ENCODE measurements at regions not wholly inside any gene's neighbourhood (a gene's known extent, or its start where the extent isn't known, plus 50 kb on each side); places are given as distances from the start of the nearest gene placed in this dataset.
"Not testable (repeated sequence)": the region's sequence is repeated elsewhere in the genome, so short reads cannot be mapped to it uniquely, and the experiment has no call there.

- ATAC-seq (ENCODE audit: low read depth in 2 of 2) = no peak
Measured at GRCh38 chr18:66048406-66048805, 297.6 kb downstream of the CDH7 start.

DNA sequence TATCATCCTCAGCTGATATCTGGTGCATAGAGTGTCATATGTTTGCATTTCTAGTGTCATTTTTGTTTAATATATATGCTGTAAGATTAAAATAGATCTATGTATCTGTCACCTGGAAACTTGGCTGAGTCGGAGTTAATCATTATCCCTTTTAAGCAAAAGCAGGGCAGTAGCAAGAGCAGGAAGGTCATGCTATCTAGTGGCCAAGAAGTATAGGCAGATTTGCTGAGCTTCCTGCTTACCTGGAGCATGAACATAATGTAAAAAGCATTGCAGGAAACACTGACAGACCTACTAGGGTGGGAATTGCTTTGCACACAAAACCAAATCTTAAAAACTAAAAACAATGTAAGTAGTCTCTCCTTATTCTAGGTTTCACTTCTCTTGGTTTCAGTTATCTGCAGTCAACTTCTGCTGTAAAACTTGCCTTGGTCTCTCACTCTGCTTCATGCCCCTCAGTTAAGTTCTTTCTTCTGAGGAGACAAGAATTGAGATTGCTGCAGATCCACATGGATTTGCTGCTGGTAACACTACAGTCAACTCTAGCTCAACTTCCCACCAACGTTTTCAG, 295.3 kb downstream of the CDH7 start:
- no peak overlapping the region for H3K27ac Mint-ChIP-seq

More at GRCh38 chr18:66048406-66048805, 297.6 kb downstream of the CDH7 start:
- Mint-ChIP-seq H3K4me1 (no peaks in the 10 kb centered on the region), H3K27ac (no peak overlapping the region), H3K4me3 (no peak overlapping the region), H3K27me3 (no peaks in the 10 kb centered on the region), H3K36me3 (no peaks in the 10 kb centered on the region), H3K9me3 (peaks cover 0 to 16% (median 4%) of the 10 kb centered on the region in 7 donors)
- Histone ChIP-seq H3K27ac (ENCODE audit: insufficient read depth, low read length, poor library complexity, severe bottlenecking) (no peak overlapping the region), H3K27me3 (ENCODE audit: control insufficient read depth, insufficient read depth, low read length) (no peaks in the 10 kb centered on the region), H3K4me3 (ENCODE audit: low read depth, low read length) (no peak overlapping the region), H3K4me1 (ENCODE audit: control insufficient read depth, insufficient read depth, low read length, poor library complexity, severe bottlenecking) (no peaks in the 10 kb centered on the region), H3K9me3 (ENCODE audit: control insufficient read depth in 2 of 2, low read length in 2 of 2) (peaks cover 2 to 7% of the 10 kb centered on the region in 2 experiments), H3K36me3 (ENCODE audit: control insufficient read depth, insufficient read depth, low read length) (no peaks in the 10 kb centered on the region)
- no peak for DNase-seq

GRCh38 chr18:66043009-66043408, 292.2 kb downstream of the CDH7 start:
- H3K4me1 ChIP-seq (ENCODE audit: control insufficient read depth, insufficient read depth, low read length, poor library complexity, severe bottlenecking) = no peaks in the 10 kb centered on the region
- H3K27ac ChIP-seq (ENCODE audit: insufficient read depth, low read length, poor library complexity, severe bottlenecking) = no peak overlapping the region
- Mint-ChIP-seq H3K27me3 (no peaks in the 10 kb centered on the region), H3K27ac (no peak overlapping the region), H3K36me3 (no peaks in the 10 kb centered on the region), H3K9me3 (peaks cover 0 to 12% (median 3%) of the 10 kb centered on the region in 7 donors), H3K4me1 (no peaks in the 10 kb centered on the region), H3K4me3 (no peak overlapping the region)
- H3K36me3 ChIP-seq (ENCODE audit: control insufficient read depth, insufficient read depth, low read length) = no peaks in the 10 kb centered on the region
- H3K27me3 ChIP-seq (ENCODE audit: control insufficient read depth, insufficient read depth, low read length) = no peaks in the 10 kb centered on the region
- no peak for ATAC-seq (ENCODE audit: low read depth in 2 of 2)
- DNase-seq = no peak
- H3K4me3 ChIP-seq (ENCODE audit: low read depth, low read length) = no peak overlapping the region
- peaks cover 2 to 7% of the 10 kb centered on the region in 2 experiments for H3K9me3 ChIP-seq (ENCODE audit: control insufficient read depth in 2 of 2, low read length in 2 of 2)

More for the DNA sequence above, 295.3 kb downstream of the CDH7 start:
- H3K4me1 Mint-ChIP-seq = no peaks in the 10 kb centered on the region
- Histone ChIP-seq H3K27ac (ENCODE audit: insufficient read depth, low read length, poor library complexity, severe bottlenecking) (no peak overlapping the region), H3K36me3 (ENCODE audit: control insufficient read depth, insufficient read depth, low read length) (no peaks in the 10 kb centered on the region), H3K4me3 (ENCODE audit: low read depth, low read length) (no peak overlapping the region), H3K9me3 (ENCODE audit: control insufficient read depth in 2 of 2, low read length in 2 of 2) (peaks cover 2 to 7% of the 10 kb centered on the region in 2 experiments), H3K27me3 (ENCODE audit: control insufficient read depth, insufficient read depth, low read length) (no peaks in the 10 kb centered on the region), H3K4me1 (ENCODE audit: control insufficient read depth, insufficient read depth, low read length, poor library complexity, severe bottlenecking) (no peaks in the 10 kb centered on the region)
- DNase-seq (no peak), ATAC-seq (ENCODE audit: low read depth in 2 of 2) (no peak)
- H3K27me3 Mint-ChIP-seq = no peaks in the 10 kb centered on the region
- H3K4me3 Mint-ChIP-seq = no peak overlapping the region
- H3K9me3 Mint-ChIP-seq = peaks cover 0 to 17% (median 3%) of the 10 kb centered on the region in 7 donors
- no peaks in the 10 kb centered on the region for H3K36me3 Mint-ChIP-seq

- H3K4me3 Mint-ChIP-seq = no peak overlapping the region
- ATAC-seq (ENCODE audit: low read depth in 2 of 2) (no peak), DNase-seq (no peak)
- H3K4me3 ChIP-seq (ENCODE audit: low read depth, low read length) = no peak overlapping the region
- no peak overlapping the region for H3K27ac ChIP-seq (ENCODE audit: insufficient read depth, low read length, poor library complexity, severe bottlenecking)
- no peaks in the 10 kb centered on the region for H3K36me3 ChIP-seq (ENCODE audit: control insufficient read depth, insufficient read depth, low read length)
- H3K27ac Mint-ChIP-seq = no peak overlapping the region
- H3K27me3 ChIP-seq (ENCODE audit: control insufficient read depth, insufficient read depth, low read length) = no peaks in the 10 kb centered on the region
- no peaks in the 10 kb centered on the region for H3K4me1 ChIP-seq (ENCODE audit: control insufficient read depth, insufficient read depth, low read length, poor library complexity, severe bottlenecking)
- H3K36me3 Mint-ChIP-seq = no peaks in the 10 kb centered on the region
- no peaks in the 10 kb centered on the region for H3K27me3 Mint-ChIP-seq
- peaks cover 2 to 17% (median 7%) of the 10 kb centered on the region in 7 donors for H3K9me3 Mint-ChIP-seq
- H3K9me3 ChIP-seq (ENCODE audit: control insufficient read depth in 2 of 2, low read length in 2 of 2) = peaks cover 1 to 9% of the 10 kb centered on the region in 2 experiments
- no peaks in the 10 kb centered on the region for H3K4me1 Mint-ChIP-seq
Measured at GRCh38 chr18:66013969-66014368, 263.2 kb downstream of the CDH7 start.

DNA sequence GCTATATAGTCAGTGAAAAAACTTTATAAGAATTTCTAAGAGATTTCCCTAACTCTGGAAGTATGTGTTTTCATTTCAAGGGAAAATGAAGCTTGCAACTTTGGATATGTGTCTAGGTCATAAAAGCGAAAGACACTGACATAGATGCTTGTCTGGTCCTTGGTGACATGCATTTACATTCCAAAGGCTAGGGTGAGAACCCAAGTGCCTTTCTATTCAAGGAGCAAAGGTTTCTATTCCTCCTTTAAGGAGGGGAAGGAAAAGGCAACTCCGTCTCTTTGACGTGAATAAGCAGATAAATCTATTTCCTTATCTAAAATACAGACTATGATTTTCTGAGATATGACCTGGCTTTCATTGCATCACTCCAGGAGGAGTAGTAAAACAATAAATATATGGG, 261.1 kb downstream of the CDH7 start:
- no peaks in the 10 kb centered on the region for H3K27me3 Mint-ChIP-seq
- Histone ChIP-seq H3K36me3 (ENCODE audit: control insufficient read depth, insufficient read depth, low read length) (no peaks in the 10 kb centered on the region), H3K4me1 (ENCODE audit: control insufficient read depth, insufficient read depth, low read length, poor library complexity, severe bottlenecking) (no peaks in the 10 kb centered on the region), H3K9me3 (ENCODE audit: control insufficient read depth in 2 of 2, low read length in 2 of 2) (peaks cover 0 to 1% of the 10 kb centered on the region in 2 experiments), H3K27me3 (ENCODE audit: control insufficient read depth, insufficient read depth, low read length) (no peaks in the 10 kb centered on the region), H3K4me3 (ENCODE audit: low read depth, low read length) (no peak overlapping the region), H3K27ac (ENCODE audit: insufficient read depth, low read length, poor library complexity, severe bottlenecking) (no peak overlapping the region)
- H3K9me3 Mint-ChIP-seq = peaks cover 2 to 15% (median 4%) of the 10 kb centered on the region in 7 donors
- DNase-seq (no peak), ATAC-seq (ENCODE audit: low read depth in 2 of 2) (no peak)
- no peak overlapping the region for H3K27ac Mint-ChIP-seq
- no peak overlapping the region for H3K4me3 Mint-ChIP-seq
- H3K4me1 Mint-ChIP-seq = peaks cover 0 to 5% (median 0%) of the 10 kb centered on the region in 4 donors
- H3K36me3 Mint-ChIP-seq = no peaks in the 10 kb centered on the region

DNA sequence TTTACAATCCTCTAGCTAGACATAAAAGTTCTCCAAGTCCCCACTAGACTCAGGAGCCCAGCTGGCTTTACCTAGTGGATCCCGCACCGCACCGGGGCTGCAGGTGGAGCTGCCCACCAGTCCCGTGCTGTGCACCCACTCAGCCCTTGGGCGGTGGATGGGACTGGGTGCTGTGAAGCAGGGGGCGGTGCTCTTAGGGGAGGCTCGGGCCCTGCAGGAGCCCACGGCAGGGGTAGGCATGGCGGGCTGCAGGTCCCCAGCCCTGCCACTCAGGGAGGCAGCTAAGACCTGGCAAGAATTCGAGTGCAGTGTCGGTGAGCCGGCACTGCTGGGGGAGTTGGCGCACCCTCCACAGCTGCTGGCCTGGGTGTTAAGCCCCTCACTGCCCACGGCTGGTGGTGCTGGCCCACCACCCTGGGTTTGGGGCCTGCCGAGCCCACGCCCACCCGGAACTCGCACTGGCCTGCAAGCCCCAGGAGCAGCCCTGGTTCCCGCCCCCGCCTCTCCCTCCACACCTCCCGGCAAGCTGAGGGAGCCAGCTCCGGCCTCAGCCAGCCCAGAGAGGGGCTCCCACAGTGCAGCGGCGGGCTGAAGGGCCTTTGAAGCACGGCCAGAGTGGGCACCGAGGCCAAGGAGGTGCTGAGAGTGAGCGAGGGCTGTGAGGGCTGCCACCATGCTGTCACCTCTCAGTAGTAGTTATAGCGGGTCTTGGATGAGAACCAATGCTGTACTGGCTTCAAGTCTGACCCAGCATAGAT, 255.2 kb downstream of the CDH7 start:
- DNase-seq (no peak), ATAC-seq (ENCODE audit: low read depth in 2 of 2) (no peak)
- Mint-ChIP-seq H3K9me3 (peaks cover 0 to 14% (median 6%) of the 10 kb centered on the region in 7 donors), H3K4me1 (peaks cover 0 to 5% (median 0%) of the 10 kb centered on the region in 4 donors), H3K27me3 (no peaks in the 10 kb centered on the region), H3K4me3 (no peak overlapping the region), H3K27ac (peak overlapping the region in 1 of 3 donors; percentile 29), H3K36me3 (no peaks in the 10 kb centered on the region)
- H3K36me3 ChIP-seq (ENCODE audit: control insufficient read depth, insufficient read depth, low read length) = no peaks in the 10 kb centered on the region
- H3K4me3 ChIP-seq (ENCODE audit: low read depth, low read length) = no peak overlapping the region
- no peaks in the 10 kb centered on the region for H3K27me3 ChIP-seq (ENCODE audit: control insufficient read depth, insufficient read depth, low read length)
- no peak overlapping the region for H3K27ac ChIP-seq (ENCODE audit: insufficient read depth, low read length, poor library complexity, severe bottlenecking)
- peaks cover 6 to 13% of the 10 kb centered on the region in 2 experiments for H3K9me3 ChIP-seq (ENCODE audit: control insufficient read depth in 2 of 2, low read length in 2 of 2)
- no peaks in the 10 kb centered on the region for H3K4me1 ChIP-seq (ENCODE audit: control insufficient read depth, insufficient read depth, low read length, poor library complexity, severe bottlenecking)

DNA sequence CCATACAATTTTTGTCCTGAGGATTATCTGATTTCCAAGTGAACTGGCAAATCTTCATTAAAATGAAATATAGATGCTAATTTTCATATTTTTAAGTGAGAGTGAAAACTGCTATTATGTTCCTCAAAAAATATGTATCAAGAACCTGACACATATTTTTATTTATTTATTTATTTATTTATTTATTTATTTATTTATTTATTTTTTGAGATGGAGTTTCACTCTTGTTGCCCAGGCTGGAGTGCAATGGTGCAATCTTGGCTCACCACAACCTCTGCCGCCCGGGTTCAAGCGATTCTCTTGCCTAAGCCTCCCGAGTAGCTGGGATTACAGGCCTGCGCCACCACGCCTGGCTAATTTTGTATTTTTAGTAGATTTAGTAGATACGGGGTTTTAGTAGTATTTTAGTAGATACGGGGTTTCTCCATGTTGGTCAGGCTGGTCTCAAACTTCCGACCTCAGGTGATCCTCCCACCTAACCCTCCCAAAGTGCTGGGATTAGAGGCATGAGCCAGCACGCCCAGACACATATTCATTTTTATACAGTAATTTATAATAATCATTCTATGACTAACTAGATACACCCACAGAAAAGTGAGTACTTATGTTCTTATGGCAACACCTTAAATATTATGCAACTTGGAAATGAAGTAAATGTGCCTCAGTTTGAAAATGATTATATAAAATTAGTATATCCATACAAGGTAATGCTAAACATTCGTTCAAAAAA, 248.3 kb downstream of the CDH7 start:
- not testable (repeated sequence) for H3K4me1 Mint-ChIP-seq; H3K27ac Mint-ChIP-seq; H3K27me3 ChIP-seq (ENCODE audit: control insufficient read depth, insufficient read depth, low read length); H3K36me3 ChIP-seq (ENCODE audit: control insufficient read depth, insufficient read depth, low read length); DNase-seq; H3K4me3 Mint-ChIP-seq; H3K27me3 Mint-ChIP-seq; H3K4me3 ChIP-seq (ENCODE audit: low read depth, low read length); ATAC-seq (ENCODE audit: low read depth in 2 of 2); H3K9me3 ChIP-seq (ENCODE audit: control insufficient read depth in 2 of 2, low read length in 2 of 2); H3K27ac ChIP-seq (ENCODE audit: insufficient read depth, low read length, poor library complexity, severe bottlenecking); H3K4me1 ChIP-seq (ENCODE audit: control insufficient read depth, insufficient read depth, low read length, poor library complexity, severe bottlenecking); H3K36me3 Mint-ChIP-seq
- peaks cover 0 to 11% (median 6%) of the 10 kb centered on the region in 7 donors for H3K9me3 Mint-ChIP-seq

Measured in CD4-positive, CD25-positive, alpha-beta regulatory T cell (primary cell).